A673 (cell line): ENCODE measurements at regions not wholly inside any gene's neighbourhood (a gene's known extent, or its start where the extent isn't known, plus 50 kb on each side); places are given as distances from the start of the nearest gene placed in this dataset.
A peak's percentile ranks its signal among the peaks of the same experiment; 100 is the strongest.

Source experiments
- BruUV-seq: library from RNA; stranded (reverse); fragments of 400-500 nt; replicated peaks from 2 replicates; lab custom pipeline; 2021; lab: Mats Ljungman, UMichigan
- CTCF ChIA-PET: fragments of 300-600 bp; sonication (Branson Sonifier 250); formaldehyde crosslinking; loops from one replicate; lab custom pipeline; 2022; ENCODE audit warnings: antibody characterized with exemption; lab: Charles Lee
- POLR2A ChIA-PET: fragments of 300-600 bp; sonication (Branson Sonifier 250); formaldehyde crosslinking; loops from one replicate; lab custom pipeline; 2022; ENCODE audit warnings: antibody characterized with exemption; ENCODE audit not compliant: low non-redundant PET; lab: Charles Lee
- DNase-seq: peaks from one replicate; pipeline ENCODE4 v3.0.0-alpha.2; 2015; ENCODE audit warnings: low spot score
- H3K27ac ChIP-seq: fragments of 200-600 bp; sonication (generic); 2 replicates; pipeline ENCODE4 v1.5.1; 2016; ENCODE audit warnings: mixed run types, low read depth, mild to moderate bottlenecking, mixed read lengths, antibody characterized with exemption, low read length; ENCODE audit not compliant: poor library complexity, severe bottlenecking
- H3K27me3 ChIP-seq: fragments of 200-600 bp; sonication (generic); replicated peaks from 2 replicates; pipeline ENCODE4 v1.6.1; 2017; ENCODE audit warnings: mixed run types, low read depth, mild to moderate bottlenecking, mixed read lengths, antibody characterized with exemption, low read length; ENCODE audit not compliant: insufficient read depth, poor library complexity
- H3K36me3 ChIP-seq: fragments of 200-600 bp; sonication (generic); 2 replicates; pipeline ENCODE4 v1.6.1; 2016; ENCODE audit warnings: mixed run types, mild to moderate bottlenecking, mixed read lengths, antibody characterized with exemption, low read length; ENCODE audit not compliant: insufficient read depth, poor library complexity, severe bottlenecking
- H3K4me1 ChIP-seq: fragments of 200-600 bp; sonication (generic); 2 replicates; pipeline ENCODE4 v1.6.1; 2017; ENCODE audit warnings: mixed run types, mild to moderate bottlenecking, mixed read lengths, antibody characterized with exemption, low read length; ENCODE audit not compliant: insufficient read depth, poor library complexity, severe bottlenecking
- H3K4me3 ChIP-seq: fragments of 200-600 bp; sonication (generic); 2 replicates; pipeline ENCODE4 v1.5.1; 2016; ENCODE audit warnings: low read depth, mixed run types, mild to moderate bottlenecking, mixed read lengths, low read length; ENCODE audit not compliant: poor library complexity, severe bottlenecking
- H3K9me3 ChIP-seq: fragments of 200-600 bp; sonication (generic); 2 replicates; pipeline ENCODE4 v1.6.1; 2016; ENCODE audit warnings: mixed run types, low read depth, mild to moderate bottlenecking, mixed read lengths, antibody characterized with exemption, low read length; ENCODE audit not compliant: poor library complexity, severe bottlenecking
- EZH2 ChIP-seq: fragments of 200-600 bp; sonication (generic); IDR thresholded peaks from 2 replicates; pipeline ENCODE4 v1.6.1; 2017; ENCODE audit warnings: borderline replicate concordance, low read depth, mild to moderate bottlenecking, mixed read lengths, antibody characterized with exemption, low read length; ENCODE audit not compliant: poor library complexity, severe bottlenecking
- intact Hi-C: fragments of 100-400 bp; cut with micrococcal nuclease; formaldehyde crosslinking; loops from one replicate; pipeline ENCODE4 v1.10.0; 2022; ENCODE audit not compliant: unreplicated experiment
- TF ChIP-seq, protein P1 (sequence below): fragments of 300-800, 200-600 bp; sonication (generic); conservative IDR thresholded peaks from 2 replicates; pipeline ENCODE4 v1.5.1; 2017; ENCODE audit warnings: low read depth, mild to moderate bottlenecking, antibody characterized with exemption, low read length, moderate library complexity, mixed read lengths

DNA sequence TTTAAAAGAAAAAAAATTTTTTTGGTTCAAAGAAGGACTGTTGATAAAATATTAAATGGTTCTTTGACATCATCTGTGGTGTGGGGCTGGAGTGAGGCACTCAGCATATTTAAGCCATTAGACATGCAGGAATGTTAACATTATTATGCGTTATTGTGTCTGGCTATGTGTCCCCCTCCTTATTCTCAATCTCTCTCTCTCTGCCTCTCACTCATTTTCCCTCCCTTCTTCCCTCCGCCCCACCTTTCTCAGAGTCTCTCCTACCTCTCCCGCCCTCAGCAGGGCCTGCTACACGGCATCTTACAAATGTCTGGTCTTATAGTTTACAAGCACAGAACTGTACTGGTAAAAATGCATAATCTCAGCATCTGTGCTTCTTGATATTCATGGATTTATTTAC, 287.8 kb upstream of the TMEM161B start:
- Histone ChIP-seq H3K27me3 (no peaks in the 10 kb centered on the region), H3K36me3 (no peaks in the 10 kb centered on the region), H3K9me3 (no peaks in the 10 kb centered on the region), H3K4me3 (no peak overlapping the region), H3K4me1 (no peaks in the 10 kb centered on the region), H3K27ac (no peak overlapping the region)
- BruUV-seq: no TSS peak
- no peak for DNase-seq
- ChIA-PET CTCF (no interaction called here), POLR2A (no interaction called here)
- TF ChIP-seq, protein P1, sequence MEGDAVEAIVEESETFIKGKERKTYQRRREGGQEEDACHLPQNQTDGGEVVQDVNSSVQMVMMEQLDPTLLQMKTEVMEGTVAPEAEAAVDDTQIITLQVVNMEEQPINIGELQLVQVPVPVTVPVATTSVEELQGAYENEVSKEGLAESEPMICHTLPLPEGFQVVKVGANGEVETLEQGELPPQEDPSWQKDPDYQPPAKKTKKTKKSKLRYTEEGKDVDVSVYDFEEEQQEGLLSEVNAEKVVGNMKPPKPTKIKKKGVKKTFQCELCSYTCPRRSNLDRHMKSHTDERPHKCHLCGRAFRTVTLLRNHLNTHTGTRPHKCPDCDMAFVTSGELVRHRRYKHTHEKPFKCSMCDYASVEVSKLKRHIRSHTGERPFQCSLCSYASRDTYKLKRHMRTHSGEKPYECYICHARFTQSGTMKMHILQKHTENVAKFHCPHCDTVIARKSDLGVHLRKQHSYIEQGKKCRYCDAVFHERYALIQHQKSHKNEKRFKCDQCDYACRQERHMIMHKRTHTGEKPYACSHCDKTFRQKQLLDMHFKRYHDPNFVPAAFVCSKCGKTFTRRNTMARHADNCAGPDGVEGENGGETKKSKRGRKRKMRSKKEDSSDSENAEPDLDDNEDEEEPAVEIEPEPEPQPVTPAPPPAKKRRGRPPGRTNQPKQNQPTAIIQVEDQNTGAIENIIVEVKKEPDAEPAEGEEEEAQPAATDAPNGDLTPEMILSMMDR: no peak
- no peak for TF ChIP-seq EZH2
- intact Hi-C loops: no loop called here

DNA sequence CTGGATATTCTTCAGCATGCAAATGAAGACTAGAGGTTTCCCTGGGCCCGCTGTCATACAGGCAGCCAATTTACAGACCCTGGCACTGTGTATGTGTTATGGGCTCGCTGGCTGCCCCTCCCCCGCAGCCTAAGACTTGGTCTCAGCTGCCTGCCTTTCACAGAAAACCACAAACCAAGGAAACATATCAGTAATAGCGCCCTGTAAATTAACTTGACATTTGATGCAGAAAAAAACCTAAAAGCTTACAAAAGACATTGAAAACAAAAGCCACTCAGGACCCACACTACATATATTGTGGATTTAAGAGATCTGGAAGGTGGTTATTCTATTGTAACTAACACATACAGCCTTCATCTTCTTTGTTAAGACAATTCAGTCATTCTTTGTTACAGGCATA, 287.0 kb upstream of the TMEM161B start:
- Histone ChIP-seq H3K27ac (no peak overlapping the region), H3K36me3 (no peaks in the 10 kb centered on the region), H3K4me1 (no peaks in the 10 kb centered on the region), H3K4me3 (no peak overlapping the region), H3K9me3 (no peaks in the 10 kb centered on the region), H3K27me3 (no peaks in the 10 kb centered on the region)
- ChIA-PET POLR2A (no interaction called here), CTCF (no interaction called here)
- intact Hi-C loops: no loop called here
- peak; percentile 7 for DNase-seq
- TF ChIP-seq, protein P1: no peak
- no peak for TF ChIP-seq EZH2
- no TSS peak for BruUV-seq

DNA sequence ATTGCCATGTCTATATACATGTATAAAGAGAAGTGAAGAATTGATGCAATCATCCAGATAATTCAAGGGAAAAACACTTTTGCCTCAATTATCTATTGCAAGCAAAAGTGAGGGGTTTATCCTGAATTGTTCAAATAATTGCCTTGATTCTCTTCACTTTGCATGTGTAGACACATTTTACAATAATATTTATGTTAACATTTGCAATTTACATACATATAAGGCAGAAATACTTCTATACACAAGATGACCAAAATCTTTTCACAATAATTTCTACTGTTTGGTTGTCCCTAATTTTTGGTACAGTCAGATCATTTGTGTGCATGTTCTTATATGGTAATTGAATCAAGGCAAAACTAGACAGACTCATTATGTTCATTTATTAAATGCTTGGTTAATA, 285.3 kb upstream of the TMEM161B start:
- no peak overlapping the region for H3K27ac ChIP-seq
- TF ChIP-seq, protein P1: no peak
- no peak for TF ChIP-seq EZH2
- ChIA-PET POLR2A (no interaction called here), CTCF (no interaction called here)
- no peak for DNase-seq
- no peaks in the 10 kb centered on the region for H3K9me3 ChIP-seq
- no TSS peak for BruUV-seq
- no peaks in the 10 kb centered on the region for H3K4me1 ChIP-seq
- intact Hi-C loops: no loop called here
- H3K27me3 ChIP-seq: no peaks in the 10 kb centered on the region
- H3K36me3 ChIP-seq: no peaks in the 10 kb centered on the region
- H3K4me3 ChIP-seq: no peak overlapping the region
